Activated naive CD8-positive, alpha-beta T cell (primary cell): ENCODE measurements at regions not wholly inside any gene's neighbourhood (a gene's known extent, or its start where the extent isn't known, plus 50 kb on each side); places are given as distances from the start of the nearest gene placed in this dataset.

Source experiments
- H3K27ac Mint-ChIP-seq: one replicate; pipeline ENCODE4 v1.8.0; 2021; ENCODE audit warnings: mixed read lengths
- H3K27me3 Mint-ChIP-seq: one replicate; pipeline ENCODE4 v1.8.0; 2021; ENCODE audit warnings: mixed read lengths
- H3K36me3 Mint-ChIP-seq: one replicate; pipeline ENCODE4 v1.8.0; 2021; ENCODE audit warnings: mixed read lengths
- H3K4me1 Mint-ChIP-seq: one replicate; pipeline ENCODE4 v1.8.0; 2021; ENCODE audit warnings: low read depth, mixed read lengths
- H3K4me3 Mint-ChIP-seq: one replicate; pipeline ENCODE4 v1.8.0; 2021; ENCODE audit warnings: mild to moderate bottlenecking, mixed read lengths
- H3K9me3 Mint-ChIP-seq: one replicate; pipeline ENCODE4 v1.8.0; 2021; ENCODE audit warnings: low read depth, mixed read lengths

DNA sequence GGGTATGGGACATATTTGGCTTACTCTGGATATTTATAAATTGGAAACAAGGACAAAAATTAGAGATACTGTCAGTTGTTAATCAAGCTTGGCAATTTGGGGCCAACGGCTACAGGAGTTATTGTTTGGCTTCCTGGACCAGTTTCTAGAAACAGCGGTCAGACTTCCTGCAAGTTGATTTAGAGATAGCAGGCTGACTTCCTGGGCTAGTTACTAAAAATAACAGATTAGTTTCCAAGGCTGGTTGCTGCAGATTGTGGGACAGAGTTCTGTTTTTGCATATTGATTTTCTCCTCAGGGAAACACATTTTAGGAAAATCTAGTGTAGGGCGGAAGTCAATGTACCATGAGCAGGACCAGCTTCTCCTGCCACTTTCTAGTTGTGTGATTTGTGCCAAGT lies 144.0 kb upstream of the TMPO start:
- H3K9me3 Mint-ChIP-seq, result no peaks in the 10 kb centered on the region
- no peak overlapping the region for H3K4me3 Mint-ChIP-seq
- H3K36me3 Mint-ChIP-seq, result peaks cover 3% of the 10 kb centered on the region
- no peak overlapping the region for H3K27ac Mint-ChIP-seq
- H3K4me1 Mint-ChIP-seq, result peaks cover 13% of the 10 kb centered on the region
- peaks cover 27% of the 10 kb centered on the region for H3K27me3 Mint-ChIP-seq

DNA sequence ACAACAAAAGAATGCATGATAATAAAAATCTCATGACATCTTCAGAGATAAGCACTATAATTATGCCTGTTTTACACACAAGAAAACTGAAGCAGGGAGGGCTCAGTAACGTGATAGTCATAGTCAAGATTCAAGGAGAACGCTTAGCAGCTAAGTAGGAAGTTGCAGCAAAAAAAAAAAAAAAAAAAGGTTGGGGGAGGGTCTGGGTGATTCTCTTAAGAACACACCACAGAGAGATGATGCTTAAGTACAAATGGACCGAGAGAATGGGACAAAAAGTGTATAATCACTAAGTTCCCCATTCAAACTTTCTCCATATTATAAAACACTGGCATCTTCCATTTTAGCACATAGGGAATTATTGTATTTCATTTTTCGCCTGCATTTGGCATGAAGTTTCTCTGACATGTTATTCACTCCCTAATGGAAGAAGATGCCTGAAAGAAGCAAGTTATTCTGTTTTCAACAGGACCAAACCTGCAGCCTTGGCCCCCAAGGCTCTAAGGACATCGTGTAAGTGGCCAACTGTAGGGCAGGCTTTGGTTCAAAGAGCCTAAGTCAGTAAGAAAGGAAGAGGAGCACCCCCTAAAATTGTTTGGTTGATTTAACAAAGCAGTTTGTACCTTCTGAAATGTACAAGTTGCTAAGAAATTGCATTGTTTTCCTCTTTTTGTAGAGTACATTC lies 142.9 kb upstream of the TMPO start:
- no peak overlapping the region for H3K27ac Mint-ChIP-seq
- H3K27me3 Mint-ChIP-seq, result peaks cover 28% of the 10 kb centered on the region
- H3K4me3 Mint-ChIP-seq, result no peak overlapping the region
- no peaks in the 10 kb centered on the region for H3K9me3 Mint-ChIP-seq
- H3K4me1 Mint-ChIP-seq, result peaks cover 13% of the 10 kb centered on the region
- peaks cover 3% of the 10 kb centered on the region for H3K36me3 Mint-ChIP-seq

DNA sequence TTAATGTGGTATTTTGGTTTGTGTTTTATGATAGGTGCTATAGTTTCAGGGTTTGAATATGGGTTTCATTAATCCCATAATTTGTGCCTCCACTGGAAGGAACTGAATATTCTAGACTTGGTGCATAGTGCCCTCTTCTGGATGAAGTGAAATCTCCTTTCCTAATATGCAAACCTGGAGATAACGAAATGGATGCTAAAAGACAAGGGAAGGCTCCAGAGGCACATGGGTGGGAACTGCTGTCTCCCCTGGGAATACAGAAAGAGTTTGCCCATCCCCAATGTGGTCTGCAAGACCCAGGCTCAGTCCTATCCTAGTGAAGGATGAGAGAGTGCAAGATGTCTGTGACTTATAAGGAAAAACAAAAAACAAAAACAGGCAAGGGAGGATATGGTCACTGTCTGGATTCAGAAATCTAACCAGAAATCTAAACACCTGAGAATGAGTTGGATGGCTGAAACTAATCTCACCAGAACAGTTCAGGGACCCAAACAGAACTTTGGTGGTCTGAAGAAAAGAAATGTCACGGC lies 142.3 kb upstream of the TMPO start:
- H3K27me3 Mint-ChIP-seq, result peaks cover 24% of the 10 kb centered on the region

DNA sequence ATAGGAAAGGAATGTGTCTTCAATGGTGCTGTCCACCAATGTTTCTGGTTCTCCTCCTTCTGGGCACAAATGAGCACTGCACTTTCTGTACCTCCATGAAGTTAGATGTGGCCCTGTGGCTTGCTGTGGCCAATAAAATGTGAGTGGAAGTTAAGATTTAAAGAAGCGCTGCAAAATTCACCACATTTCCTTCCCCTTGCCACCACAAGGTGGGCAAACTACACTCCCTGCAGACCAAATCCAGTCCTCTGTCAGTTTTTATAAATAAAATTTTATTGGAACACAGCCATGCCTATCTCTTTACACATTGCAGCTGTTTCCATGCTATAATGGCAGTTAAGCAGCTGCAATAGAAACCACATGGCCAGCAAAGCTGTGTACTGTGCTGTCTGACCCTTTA lies 141.4 kb upstream of the TMPO start:
- Mint-ChIP-seq H3K4me3 (no peak overlapping the region), H3K4me1 (peaks cover 13% of the 10 kb centered on the region), H3K36me3 (peaks cover 3% of the 10 kb centered on the region), H3K27ac (no peak overlapping the region), H3K27me3 (peaks cover 30% of the 10 kb centered on the region), H3K9me3 (no peaks in the 10 kb centered on the region)

More for the DNA sequence above, 142.3 kb upstream of the TMPO start:
- peaks cover 13% of the 10 kb centered on the region for H3K4me1 Mint-ChIP-seq
- H3K9me3 Mint-ChIP-seq, result no peaks in the 10 kb centered on the region
- no peak overlapping the region for H3K27ac Mint-ChIP-seq
- H3K36me3 Mint-ChIP-seq, result peaks cover 3% of the 10 kb centered on the region
- no peak overlapping the region for H3K4me3 Mint-ChIP-seq

DNA sequence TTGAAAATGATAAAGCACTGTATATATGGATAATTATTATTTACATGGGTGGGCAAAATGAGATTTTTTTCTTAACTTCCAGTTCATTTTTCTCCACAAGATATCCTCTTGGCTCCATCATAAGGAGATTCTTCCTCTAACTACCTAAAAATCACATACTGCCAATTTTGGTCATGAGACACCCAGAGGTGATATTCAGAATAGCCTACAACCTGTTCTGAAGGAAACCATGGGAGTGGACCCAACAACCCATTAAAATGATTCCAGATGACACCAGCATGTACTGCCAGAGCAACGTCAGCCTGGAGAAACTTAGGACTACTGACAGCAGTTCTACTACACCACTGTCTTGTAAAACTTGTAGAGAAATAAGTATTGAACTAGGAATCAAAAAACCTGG lies 136.3 kb upstream of the TMPO start:
- Mint-ChIP-seq H3K4me1 (no peaks in the 10 kb centered on the region), H3K4me3 (no peak overlapping the region), H3K27me3 (peaks cover 18% of the 10 kb centered on the region), H3K27ac (no peak overlapping the region), H3K36me3 (no peaks in the 10 kb centered on the region), H3K9me3 (no peaks in the 10 kb centered on the region)

DNA sequence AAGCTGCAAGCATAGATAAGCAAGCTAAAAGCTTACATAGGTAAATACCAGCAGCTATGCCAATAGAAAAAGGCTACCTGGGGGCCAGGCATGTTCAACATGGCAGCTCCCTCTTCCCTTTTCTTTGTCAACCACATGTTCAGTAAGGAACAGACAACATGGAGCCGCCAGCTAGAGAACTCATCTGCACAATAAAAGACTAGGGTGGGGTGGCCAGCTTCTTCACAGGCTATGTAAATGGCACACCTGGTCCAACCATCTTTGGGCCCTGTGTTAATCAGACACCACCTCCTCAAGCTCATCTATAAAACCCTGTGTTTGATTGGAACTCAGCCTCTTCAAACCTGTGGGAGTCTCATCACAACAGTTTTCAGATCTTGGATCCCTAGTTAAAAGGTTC lies 129.7 kb upstream of the TMPO start:
- Mint-ChIP-seq H3K27me3 (no peaks in the 10 kb centered on the region), H3K4me3 (no peak overlapping the region), H3K27ac (no peak overlapping the region)

DNA sequence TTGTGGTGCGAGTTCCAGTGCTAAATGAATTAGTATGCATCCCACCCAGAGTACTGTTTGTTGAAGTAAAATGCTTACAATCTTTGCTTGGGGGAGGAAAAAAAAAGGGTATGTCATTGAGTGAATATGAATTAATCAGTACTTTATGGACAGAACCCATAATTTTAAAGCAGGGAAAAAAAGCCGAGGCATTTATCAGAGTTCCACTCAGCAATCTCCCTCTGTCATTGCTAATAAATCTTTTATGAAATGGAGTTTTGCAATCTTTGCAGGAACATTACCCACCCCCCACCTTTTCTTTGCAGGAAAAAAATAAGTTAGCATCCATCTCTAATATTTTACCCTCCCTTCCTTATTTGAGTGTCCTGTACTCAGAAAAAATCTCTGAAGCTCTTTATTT lies 127.9 kb upstream of the TMPO start:
- no peaks in the 10 kb centered on the region for H3K9me3 Mint-ChIP-seq
- no peak overlapping the region for H3K27ac Mint-ChIP-seq
- no peaks in the 10 kb centered on the region for H3K27me3 Mint-ChIP-seq
- H3K36me3 Mint-ChIP-seq, result no peaks in the 10 kb centered on the region
- H3K4me1 Mint-ChIP-seq, result no peaks in the 10 kb centered on the region
- no peak overlapping the region for H3K4me3 Mint-ChIP-seq

More for the DNA sequence above, 129.7 kb upstream of the TMPO start:
- Mint-ChIP-seq H3K4me1 (no peaks in the 10 kb centered on the region), H3K9me3 (no peaks in the 10 kb centered on the region), H3K36me3 (no peaks in the 10 kb centered on the region)

DNA sequence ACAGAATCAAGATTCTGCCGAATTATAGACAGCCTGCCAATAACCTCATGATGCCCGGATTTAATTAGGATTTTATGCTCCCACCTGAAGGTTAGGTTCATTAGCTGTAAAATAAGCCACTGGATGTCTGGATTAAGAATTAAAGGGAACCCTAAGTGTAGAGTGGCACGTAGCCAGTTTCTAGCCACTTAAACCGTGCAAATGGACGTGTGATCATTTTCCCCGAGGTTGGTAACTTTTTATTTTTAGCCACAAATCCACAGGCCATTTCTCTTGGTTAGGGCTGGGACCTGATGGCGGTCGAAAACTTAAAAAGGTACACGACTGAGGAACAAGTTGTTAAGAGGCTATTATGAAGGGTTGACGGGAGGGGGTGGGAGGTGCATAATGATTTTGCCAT lies 127.3 kb upstream of the TMPO start:
- Mint-ChIP-seq H3K36me3 (no peaks in the 10 kb centered on the region), H3K4me3 (no peak overlapping the region), H3K9me3 (no peaks in the 10 kb centered on the region), H3K27ac (no peak overlapping the region), H3K4me1 (no peaks in the 10 kb centered on the region), H3K27me3 (no peaks in the 10 kb centered on the region)

DNA sequence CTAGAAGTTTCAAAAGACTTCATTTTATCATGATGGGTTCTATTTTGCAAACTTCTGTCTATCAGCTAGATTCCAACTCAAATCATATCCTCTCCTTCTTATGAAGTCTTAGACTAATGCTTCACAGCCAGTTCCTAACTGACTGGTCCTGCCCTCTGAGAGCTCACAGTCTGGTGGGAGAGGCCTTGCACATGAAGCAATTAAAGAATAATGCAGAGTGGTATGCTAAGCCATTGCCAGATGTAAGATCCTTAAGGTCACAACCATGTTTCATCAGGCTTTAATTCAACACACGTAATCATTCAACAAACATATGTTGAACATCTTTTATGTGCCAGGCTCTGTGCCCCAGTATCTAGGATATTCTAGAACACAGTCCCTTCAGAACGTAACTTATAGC lies 125.8 kb upstream of the TMPO start:
- Mint-ChIP-seq H3K27me3 (no peaks in the 10 kb centered on the region), H3K27ac (no peak overlapping the region), H3K9me3 (no peaks in the 10 kb centered on the region), H3K4me1 (no peaks in the 10 kb centered on the region), H3K36me3 (no peaks in the 10 kb centered on the region), H3K4me3 (no peak overlapping the region)

DNA sequence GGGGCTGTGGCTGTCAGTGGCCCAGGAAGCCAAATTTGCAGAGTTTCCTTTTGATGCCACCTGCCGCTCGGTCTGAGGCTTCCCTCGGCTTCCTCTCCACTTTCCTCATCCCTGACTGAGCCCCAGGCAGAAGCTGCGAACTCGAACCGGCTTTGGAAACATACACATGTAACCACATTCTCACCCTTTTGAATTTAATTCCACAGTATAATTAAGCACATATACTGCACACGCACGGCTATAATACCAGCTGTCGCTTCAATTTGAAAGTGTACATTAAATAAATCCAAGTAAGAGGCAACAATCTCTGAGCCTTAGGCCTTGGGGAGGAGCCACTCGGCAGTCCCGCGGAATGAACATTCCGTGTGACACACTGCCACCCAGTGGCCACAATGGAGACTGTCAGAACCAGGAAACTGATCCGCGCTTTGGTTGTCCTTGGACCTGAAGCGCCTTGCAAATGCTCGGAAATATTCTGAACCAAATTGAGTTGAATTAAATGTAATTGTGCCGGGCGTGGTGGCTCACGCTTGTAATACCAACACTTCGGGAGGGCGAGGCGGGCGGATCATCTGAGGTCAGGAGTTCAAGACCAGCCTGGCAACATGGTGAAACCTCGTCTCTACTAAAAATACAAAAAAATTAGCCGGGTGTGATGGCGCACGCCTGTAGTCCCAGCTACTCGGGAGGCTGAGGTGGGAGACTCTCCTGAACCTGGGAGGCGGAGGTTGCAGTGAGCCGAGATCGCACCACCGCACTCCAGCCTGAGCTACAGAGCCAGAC lies 117.9 kb upstream of the TMPO start:
- Mint-ChIP-seq H3K4me1 (peaks cover 31% of the 10 kb centered on the region), H3K4me3 (peak overlapping the region; percentile 84), H3K9me3 (no peaks in the 10 kb centered on the region), H3K27me3 (no peaks in the 10 kb centered on the region), H3K27ac (peak overlapping the region; percentile 28), H3K36me3 (no peaks in the 10 kb centered on the region)

DNA sequence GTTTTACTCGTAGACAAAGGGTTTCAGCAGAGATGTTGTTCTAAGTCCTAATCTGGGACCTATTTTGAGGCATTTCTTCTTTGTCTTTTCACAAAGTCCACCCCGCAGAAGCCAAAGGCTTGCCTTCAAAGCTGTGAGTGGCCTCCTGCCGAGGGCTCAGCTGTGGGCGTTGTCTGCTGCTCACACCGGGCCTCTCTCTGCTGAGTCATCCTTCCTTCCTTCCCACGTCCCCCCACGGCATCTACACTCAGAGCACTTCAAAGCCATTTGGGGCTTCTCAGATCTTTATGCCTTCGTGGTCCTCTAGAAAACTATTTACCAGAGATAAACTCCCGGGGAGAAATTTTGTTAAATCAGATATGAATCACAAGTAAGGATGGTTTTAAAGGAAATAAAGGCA lies 115.9 kb upstream of the TMPO start:
- Mint-ChIP-seq H3K27me3 (no peaks in the 10 kb centered on the region), H3K36me3 (no peaks in the 10 kb centered on the region), H3K4me1 (peaks cover 34% of the 10 kb centered on the region), H3K27ac (no peak overlapping the region), H3K4me3 (peak overlapping the region; percentile 36), H3K9me3 (no peaks in the 10 kb centered on the region)

DNA sequence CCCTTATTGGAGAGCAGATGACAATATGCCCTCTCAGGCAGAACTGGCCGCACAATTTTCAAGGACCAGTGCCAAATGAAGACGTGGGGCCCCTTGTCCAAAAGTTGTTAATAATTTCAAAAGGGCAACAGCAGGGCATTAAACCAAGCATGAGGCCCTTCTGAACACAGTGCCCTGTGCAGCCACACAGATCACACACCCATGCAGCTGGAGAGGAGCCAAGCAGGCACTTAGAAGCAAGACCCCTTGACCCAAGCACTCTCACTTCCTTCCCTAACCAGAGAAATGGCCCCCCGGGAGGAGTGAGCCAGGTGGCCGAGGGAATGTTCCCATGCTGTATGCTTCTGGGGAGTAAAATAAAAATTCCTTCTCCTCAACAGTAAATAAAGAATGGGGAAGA lies 114.0 kb upstream of the TMPO start:
- no peaks in the 10 kb centered on the region for H3K9me3 Mint-ChIP-seq
- no peaks in the 10 kb centered on the region for H3K27me3 Mint-ChIP-seq
- peaks cover 34% of the 10 kb centered on the region for H3K4me1 Mint-ChIP-seq
- H3K27ac Mint-ChIP-seq, result no peak overlapping the region
- no peak overlapping the region for H3K4me3 Mint-ChIP-seq
- H3K36me3 Mint-ChIP-seq, result no peaks in the 10 kb centered on the region

DNA sequence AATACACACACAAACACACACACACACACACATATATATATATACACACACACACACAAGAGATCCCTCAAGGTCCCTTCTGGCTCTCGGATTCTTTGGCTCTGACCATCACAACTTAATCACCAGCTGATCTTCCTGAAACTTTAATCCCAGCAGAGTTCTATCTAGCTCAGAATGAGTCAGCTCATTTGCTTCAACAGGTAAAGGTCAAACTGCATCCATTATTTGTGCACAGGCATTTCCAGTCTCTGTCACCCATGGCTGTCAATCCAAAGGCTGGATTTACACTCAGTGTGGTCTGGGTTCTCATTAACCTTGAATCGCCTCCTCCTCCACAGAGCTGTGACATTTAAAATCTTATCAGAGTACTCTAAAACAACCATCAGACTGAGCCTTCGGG lies 113.3 kb upstream of the TMPO start:
- peaks cover 32% of the 10 kb centered on the region for H3K4me1 Mint-ChIP-seq

DNA sequence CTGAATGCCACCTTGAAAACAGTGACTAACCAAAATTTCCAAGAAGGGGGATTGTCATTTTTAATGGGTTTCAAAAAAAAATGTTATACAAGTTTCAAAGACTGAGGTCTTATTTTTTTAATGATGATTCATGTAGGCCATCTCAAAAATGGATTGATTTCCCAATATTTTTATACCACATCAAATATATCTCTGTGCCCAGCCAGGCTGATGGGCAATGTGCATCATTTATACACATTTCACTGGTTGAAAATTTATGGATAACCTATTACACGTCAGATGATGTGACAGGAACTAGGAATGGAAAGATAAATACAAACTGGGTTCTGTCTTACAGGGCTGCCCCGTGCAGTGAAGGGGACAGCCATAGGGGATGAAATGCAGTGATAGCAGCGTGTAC lies 112.7 kb upstream of the TMPO start:
- Mint-ChIP-seq H3K27ac (no peak overlapping the region), H3K9me3 (no peaks in the 10 kb centered on the region), H3K4me1 (peaks cover 26% of the 10 kb centered on the region)

More for the DNA sequence above, 113.3 kb upstream of the TMPO start:
- Mint-ChIP-seq H3K27ac (no peak overlapping the region), H3K4me3 (no peak overlapping the region), H3K9me3 (no peaks in the 10 kb centered on the region), H3K27me3 (no peaks in the 10 kb centered on the region), H3K36me3 (no peaks in the 10 kb centered on the region)

DNA sequence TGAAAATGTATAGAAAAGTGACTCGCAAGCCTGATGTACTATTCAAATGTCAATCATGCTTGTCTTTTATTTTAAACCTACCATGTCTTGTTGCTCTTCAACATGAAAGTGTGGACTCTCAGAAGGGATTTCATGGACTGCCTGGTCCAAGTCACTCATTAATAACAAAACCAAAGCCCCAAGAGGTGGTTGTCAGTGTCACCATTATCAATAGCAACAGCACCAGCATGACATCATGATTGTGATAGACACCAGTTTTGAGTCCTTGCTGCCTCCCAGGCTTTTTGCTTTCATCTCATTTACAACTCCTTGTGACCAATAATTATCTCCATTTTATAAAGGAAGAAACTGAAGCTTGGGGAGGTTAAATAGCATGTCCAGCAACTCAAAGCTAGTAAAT lies 112.0 kb upstream of the TMPO start:
- H3K36me3 Mint-ChIP-seq, result no peaks in the 10 kb centered on the region
- H3K9me3 Mint-ChIP-seq, result no peaks in the 10 kb centered on the region
- H3K4me1 Mint-ChIP-seq, result peaks cover 26% of the 10 kb centered on the region
- no peaks in the 10 kb centered on the region for H3K27me3 Mint-ChIP-seq
- H3K27ac Mint-ChIP-seq, result no peak overlapping the region
- H3K4me3 Mint-ChIP-seq, result no peak overlapping the region

More for the DNA sequence above, 112.7 kb upstream of the TMPO start:
- H3K36me3 Mint-ChIP-seq, result no peaks in the 10 kb centered on the region
- no peak overlapping the region for H3K4me3 Mint-ChIP-seq
- no peaks in the 10 kb centered on the region for H3K27me3 Mint-ChIP-seq
